ENCODE measurements at regions not wholly inside any gene's neighbourhood (a gene's known extent, or its start where the extent isn't known, plus 50 kb on each side); places are given as distances from the start of the nearest gene placed in this dataset.
"Not testable (repeated sequence)": the region's sequence is repeated elsewhere in the genome, so short reads cannot be mapped to it uniquely, and the experiment has no call there.

GRCh38 chr3:102038477-102039142 lies 189.3 kb downstream of the NFKBIZ start:
- DNase-seq = no peak

DNA sequence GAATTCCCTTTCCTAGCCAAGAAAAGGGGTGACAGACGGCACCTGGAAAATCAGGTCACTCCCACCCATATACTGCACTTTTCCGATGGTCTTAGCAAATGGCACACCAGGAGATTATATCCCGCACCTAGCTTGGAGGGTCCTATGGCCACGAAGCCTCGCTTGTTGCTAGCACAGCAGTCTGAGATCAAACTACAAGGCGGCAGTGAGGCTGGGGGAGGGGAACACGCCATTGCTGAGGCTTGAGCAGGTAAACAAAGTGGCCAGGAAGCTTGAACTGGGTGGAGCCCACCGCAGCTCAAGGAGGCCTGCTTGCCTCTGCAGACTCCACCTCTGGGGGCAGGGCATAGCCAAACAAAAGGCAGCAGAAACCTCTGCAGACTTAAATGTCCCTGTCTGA lies 190.8 kb downstream of the NFKBIZ start:
- DNase-seq = not testable (repeated sequence)

DNA sequence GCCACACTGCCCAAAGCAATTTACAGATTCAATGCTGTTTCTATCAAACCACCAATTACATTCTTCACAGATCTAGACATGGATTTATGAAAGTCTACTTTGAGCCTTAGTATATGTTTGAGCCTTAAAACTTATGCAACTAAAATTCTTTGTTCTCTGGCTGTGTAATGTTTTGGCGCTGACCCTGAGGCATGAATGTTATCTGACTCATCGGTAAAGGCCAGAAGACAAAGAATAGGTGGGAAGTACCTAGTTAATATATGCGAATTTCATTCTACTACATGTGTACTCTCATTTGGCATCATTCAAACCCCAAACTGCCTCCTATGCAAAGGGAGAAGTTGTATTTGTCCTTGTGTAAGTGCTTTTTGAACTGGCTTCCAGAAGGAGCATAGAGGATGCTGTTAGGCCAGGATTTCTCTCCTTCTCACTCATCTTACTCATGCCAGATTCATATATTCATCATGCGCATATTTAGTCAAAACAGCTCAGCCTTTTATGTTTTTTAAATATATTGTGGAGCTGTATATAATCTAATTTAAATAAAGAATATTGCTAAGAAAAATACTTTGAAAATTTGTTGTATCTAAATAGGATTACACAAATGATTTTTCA lies 204.2 kb downstream of the NFKBIZ start:
- no peak for DNase-seq

GRCh38 chr3:102054543-102055080 lies 205.3 kb downstream of the NFKBIZ start:
- DNase-seq = no peak

DNA sequence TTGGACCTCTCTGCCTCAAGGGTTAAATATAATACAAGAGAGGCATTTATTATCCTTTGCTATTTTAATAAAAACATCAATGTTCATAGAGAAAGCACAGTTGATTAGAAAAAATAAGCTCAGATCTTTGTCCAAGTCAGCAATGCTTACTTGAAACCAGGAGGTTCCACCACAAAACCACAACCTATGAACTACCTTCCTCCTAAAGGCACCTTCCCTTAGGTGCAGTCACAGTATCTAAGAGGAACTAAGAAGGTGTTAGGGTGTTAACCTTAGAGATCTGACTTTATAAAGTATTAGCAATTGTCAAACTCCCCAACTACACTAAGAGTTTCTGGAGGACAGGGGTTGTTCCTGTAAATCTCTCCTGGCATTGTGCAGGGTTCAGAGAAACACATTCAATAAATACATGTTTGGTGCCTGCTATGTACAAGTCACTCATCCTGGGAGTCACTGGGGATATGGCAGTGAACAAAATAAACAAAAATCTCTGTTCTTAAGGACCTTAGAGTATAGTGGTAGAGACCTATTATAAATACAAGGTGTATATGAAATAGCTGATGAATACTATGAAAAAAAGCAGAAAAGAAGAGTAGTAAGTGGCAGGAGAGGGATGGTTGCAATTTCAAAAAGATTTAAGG lies 208.6 kb downstream of the NFKBIZ start:
- DNase-seq = peak; percentile 70

GRCh38 chr3:102059145-102059943 lies 210.0 kb downstream of the NFKBIZ start:
- peak; percentile 37 for DNase-seq

DNA sequence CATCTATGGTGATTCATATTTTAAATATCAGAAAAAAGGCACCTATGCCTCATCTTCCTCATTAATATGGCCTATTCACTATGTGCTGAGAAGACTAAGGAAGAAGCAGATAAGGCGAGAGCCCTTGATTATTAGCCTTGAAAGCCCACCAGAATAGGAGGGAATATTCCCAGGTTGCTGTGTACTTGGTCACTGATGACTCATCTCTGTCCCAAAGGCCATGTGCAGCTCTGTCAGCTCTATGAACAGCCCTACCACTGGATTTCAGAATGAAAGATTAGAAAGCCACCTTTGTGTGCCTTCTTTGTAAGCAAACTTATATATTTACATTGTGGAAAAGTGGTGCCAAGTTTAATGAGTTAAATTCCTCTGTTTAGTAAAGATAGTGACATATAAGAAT lies 211.5 kb downstream of the NFKBIZ start:
- no peak for DNase-seq

GRCh38 chr3:102063572-102063971 lies 214.3 kb downstream of the NFKBIZ start:
- no peak for DNase-seq

- DNase-seq = no peak
Observed at GRCh38 chr3:102066470-102066869, 217.2 kb downstream of the NFKBIZ start.

- no peak for DNase-seq
Observed at GRCh38 chr3:102068327-102068726, 219.0 kb downstream of the NFKBIZ start.

- no peak for DNase-seq
Observed at GRCh38 chr3:102068736-102069135, 219.4 kb downstream of the NFKBIZ start.

- no peak for DNase-seq
Observed at GRCh38 chr3:102069211-102069662, 219.9 kb downstream of the NFKBIZ start.

- no peak for DNase-seq
Observed at GRCh38 chr3:102074946-102075345, 225.6 kb downstream of the NFKBIZ start.

- DNase-seq = no peak
Observed at GRCh38 chr3:102078401-102078800, 229.1 kb downstream of the NFKBIZ start.

GRCh38 chr3:102078854-102079808 lies 229.8 kb downstream of the NFKBIZ start:
- DNase-seq = peak; percentile 9

DNA sequence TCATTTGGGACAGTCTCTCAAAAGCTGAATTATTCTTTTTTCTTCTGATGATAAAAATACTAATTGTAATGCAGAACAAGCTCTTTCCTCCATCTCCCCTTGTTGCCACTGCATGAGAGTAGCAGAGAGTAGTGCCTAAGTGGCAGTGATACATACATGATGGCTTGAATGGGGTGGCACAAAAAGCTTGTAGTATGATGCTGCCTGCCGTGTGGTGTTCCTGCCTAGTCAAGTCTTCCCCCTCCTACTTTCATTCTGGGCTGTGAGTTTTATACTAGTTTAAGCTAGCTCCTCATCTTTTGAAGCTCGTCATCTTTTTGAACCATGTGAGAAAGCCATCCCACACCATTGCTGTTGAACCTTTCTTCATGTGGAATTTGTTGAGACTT lies 230.5 kb downstream of the NFKBIZ start:
- DNase-seq = no peak

GRCh38 chr3:102081572-102082289 lies 232.4 kb downstream of the NFKBIZ start:
- no peak for DNase-seq

- DNase-seq = no peak
Observed at GRCh38 chr3:102083473-102083872, 234.2 kb downstream of the NFKBIZ start.

GRCh38 chr3:102084006-102084405 lies 234.7 kb downstream of the NFKBIZ start:
- DNase-seq = no peak

- DNase-seq = no peak
Observed at GRCh38 chr3:102084704-102085103, 235.4 kb downstream of the NFKBIZ start.
